ENCODE measurements at regions not wholly inside any gene's neighbourhood (a gene's known extent, or its start where the extent isn't known, plus 50 kb on each side); places are given as distances from the start of the nearest gene placed in this dataset.
A peak's percentile ranks its signal among the peaks of the same experiment; 100 is the strongest.

GRCh38 chr3:177827511-177828207 is 630.4 kb upstream of the TBL1XR1 start:
- DNase-seq (ENCODE audit: low read depth) = peak; percentile 88
- no peak for TF ChIP-seq CTCF (IDR thresholded peaks at IDR 0.05; ENCODE audit: low read length, missing control alignments)
- H3K4me3 ChIP-seq (replicated peaks; ENCODE audit: low read depth, low read length) = no peak overlapping the region

- no peak overlapping the region for H3K4me3 ChIP-seq (replicated peaks; ENCODE audit: low read depth, low read length)
- DNase-seq (ENCODE audit: low read depth) = no peak
- TF ChIP-seq CTCF (IDR thresholded peaks at IDR 0.05; ENCODE audit: low read length, missing control alignments) = no peak
Measured at GRCh38 chr3:177828208-177828565, 630.9 kb upstream of the TBL1XR1 start.

GRCh38 chr3:177830411-177830849 is 633.1 kb upstream of the TBL1XR1 start:
- DNase-seq (ENCODE audit: low read depth) = peak; percentile 93
- TF ChIP-seq CTCF (IDR thresholded peaks at IDR 0.05; ENCODE audit: low read length, missing control alignments) = no peak
- H3K4me3 ChIP-seq (replicated peaks; ENCODE audit: low read depth, low read length) = no peak overlapping the region

GRCh38 chr3:177831361-177831760 is 634.1 kb upstream of the TBL1XR1 start:
- no peak for DNase-seq (ENCODE audit: low read depth)
- H3K4me3 ChIP-seq (replicated peaks; ENCODE audit: low read depth, low read length) = no peak overlapping the region
- no peak for TF ChIP-seq CTCF (IDR thresholded peaks at IDR 0.05; ENCODE audit: low read length, missing control alignments)

- H3K4me3 ChIP-seq (replicated peaks; ENCODE audit: low read depth, low read length) = no peak overlapping the region
- no peak for TF ChIP-seq CTCF (IDR thresholded peaks at IDR 0.05; ENCODE audit: low read length, missing control alignments)
- peak; percentile 30 for DNase-seq (ENCODE audit: low read depth)
Measured at GRCh38 chr3:177832880-177833279, 635.6 kb upstream of the TBL1XR1 start.

GRCh38 chr3:177833332-177833731 is 636.0 kb upstream of the TBL1XR1 start:
- TF ChIP-seq CTCF (IDR thresholded peaks at IDR 0.05; ENCODE audit: low read length, missing control alignments) = no peak
- DNase-seq (ENCODE audit: low read depth) = no peak
- H3K4me3 ChIP-seq (replicated peaks; ENCODE audit: low read depth, low read length) = no peak overlapping the region

- DNase-seq (ENCODE audit: low read depth) = peak; percentile 80
- no peak for TF ChIP-seq CTCF (IDR thresholded peaks at IDR 0.05; ENCODE audit: low read length, missing control alignments)
- H3K4me3 ChIP-seq (replicated peaks; ENCODE audit: low read depth, low read length) = no peak overlapping the region
Measured at GRCh38 chr3:177835008-177835407, 637.7 kb upstream of the TBL1XR1 start.

Data from fibroblast of pulmonary artery (primary cell).